GM11168 (cell line): ENCODE measurements at regions not wholly inside any gene's neighbourhood (a gene's known extent, or its start where the extent isn't known, plus 50 kb on each side); places are given as distances from the start of the nearest gene placed in this dataset.

Experiments used
- in situ Hi-C: fragments of 300-500 bp; cut with MboI; formaldehyde crosslinking; loops from one replicate; pipeline ENCODE4 v1.12.0; 2022; ENCODE audit warnings: low sequenced_read_pairs; ENCODE audit not compliant: unreplicated experiment

DNA sequence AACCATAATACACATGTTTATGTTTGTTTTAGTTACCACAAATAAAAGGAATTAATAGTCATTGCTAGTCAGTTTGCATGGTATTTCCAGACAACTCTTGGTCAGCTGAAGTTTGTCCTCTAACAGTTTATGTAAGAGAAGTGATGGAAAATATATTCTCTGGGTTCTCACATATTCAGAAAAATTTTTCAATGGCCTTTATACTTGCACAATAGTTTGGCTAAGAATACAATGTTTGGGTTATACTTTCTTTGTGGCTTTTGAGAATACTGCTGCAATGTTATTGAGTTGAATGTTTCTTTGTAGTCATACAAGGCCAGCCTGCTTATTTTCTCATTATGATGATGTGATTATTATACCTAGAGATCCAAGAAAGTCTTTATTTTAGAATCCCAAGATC is 133.9 kb downstream of the RAP2B start:
- in situ Hi-C loops, result loop anchor here (25.0 kb wide), 1 partner anchor 466 kb away; no protein-coding TSS in a partner anchor

DNA sequence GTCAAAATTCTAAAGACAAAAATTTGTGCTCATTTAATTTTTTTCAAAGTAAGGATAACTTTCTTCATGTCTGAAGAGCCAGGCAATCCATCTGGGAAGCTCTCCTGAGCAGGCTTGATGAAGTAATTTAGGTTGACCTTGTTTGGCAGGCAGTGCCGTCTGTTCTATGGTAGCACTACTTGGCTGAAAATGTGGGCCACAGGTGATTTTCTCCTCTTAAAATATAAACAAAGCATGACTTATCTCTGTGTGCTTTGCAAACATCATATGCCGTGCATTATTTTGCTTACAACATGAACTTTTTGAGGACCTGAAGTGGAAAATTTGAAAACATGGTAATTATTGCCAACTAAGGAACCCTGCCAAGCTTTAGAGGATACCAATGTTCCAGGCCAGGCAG is 143.2 kb downstream of the RAP2B start:
- in situ Hi-C loops, result no loop called here

DNA sequence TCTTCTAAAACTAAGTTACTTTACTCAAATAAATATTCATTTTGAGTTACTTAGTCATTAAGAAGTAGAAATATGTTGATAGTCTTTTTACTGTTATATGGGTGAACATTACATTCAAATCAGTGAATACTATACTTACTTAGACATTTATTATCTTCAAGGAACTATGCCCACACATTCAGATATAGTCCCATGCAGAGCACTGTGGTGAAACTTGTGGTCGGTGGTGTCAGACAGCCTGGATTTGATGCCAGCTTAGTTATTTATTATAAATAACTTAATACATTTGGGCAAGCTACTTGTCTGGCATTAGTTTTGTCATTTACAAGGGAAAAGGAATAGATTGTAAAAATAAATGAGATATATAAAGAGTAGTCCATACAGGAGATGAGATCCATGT is 149.5 kb downstream of the RAP2B start:
- in situ Hi-C loops, result no loop called here

DNA sequence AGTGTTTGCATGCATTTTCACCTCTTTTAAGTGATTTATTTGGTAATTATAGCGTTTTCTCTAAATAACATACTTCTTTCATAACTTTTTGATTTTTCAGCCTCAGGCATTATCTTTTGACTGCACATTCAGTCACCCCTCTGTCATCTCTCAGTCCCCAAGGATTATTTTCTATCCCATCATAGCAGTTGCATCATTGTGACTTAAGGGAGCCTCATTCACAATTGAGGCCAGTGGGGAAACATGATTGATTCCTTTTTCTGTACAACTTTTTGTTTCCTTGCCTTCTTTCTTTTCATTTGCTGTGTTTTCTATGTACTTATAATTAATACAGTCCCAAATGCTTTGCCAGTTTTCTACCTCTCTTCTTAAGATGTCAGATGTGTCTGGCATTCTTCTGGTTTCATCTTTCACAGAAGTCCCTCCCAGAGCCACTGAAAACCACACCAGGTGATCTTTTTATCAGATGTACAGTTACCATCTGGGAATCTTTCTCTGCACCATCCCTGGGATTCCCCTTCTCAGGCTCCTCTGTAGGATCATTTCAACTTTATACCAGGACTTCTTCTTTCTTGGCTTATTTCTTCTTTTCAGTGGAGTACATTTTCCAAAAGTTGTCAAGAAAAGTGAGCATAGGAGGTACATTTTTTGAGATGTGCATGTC is 151.4 kb downstream of the RAP2B start:
- in situ Hi-C loops, result no loop called here

DNA sequence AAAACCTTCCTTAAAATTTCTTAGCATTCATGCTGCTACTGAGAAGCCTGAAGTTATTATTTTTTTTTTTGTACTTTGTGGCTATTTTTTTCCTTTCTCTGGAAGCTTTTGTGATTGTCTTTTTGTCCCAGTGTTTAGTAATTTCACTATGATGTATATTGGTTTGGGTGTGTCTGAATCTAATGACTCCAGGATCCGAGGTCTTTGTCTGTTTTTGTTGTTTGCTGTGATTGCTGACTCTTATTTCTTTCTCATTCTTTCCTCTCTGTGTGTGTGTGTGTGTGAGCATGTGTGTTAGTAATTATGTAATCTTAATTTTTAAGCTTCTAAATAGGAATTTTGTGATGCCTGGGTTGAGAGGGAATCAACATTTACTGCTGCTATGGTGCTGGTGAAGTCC is 152.0 kb downstream of the RAP2B start:
- in situ Hi-C loops, result no loop called here

DNA sequence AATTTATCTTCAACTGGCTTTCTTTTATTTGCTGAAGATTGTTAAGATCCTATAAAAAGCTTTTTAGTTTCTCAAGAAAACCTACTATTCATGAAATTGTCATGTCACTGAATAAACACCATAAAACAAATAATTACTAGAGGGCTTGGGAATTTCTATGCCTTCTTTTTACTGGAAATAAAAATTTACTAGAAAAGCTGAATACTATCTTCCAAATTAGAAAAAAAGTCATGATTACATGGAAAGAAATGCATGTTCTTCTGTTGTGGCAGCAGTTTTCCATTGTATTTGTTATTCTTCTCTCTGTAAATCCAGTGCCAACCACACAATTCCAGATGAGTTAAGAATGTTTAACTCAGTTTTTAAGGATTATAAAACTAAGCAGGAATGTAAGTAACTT is 153.8 kb downstream of the RAP2B start:
- in situ Hi-C loops, result no loop called here

DNA sequence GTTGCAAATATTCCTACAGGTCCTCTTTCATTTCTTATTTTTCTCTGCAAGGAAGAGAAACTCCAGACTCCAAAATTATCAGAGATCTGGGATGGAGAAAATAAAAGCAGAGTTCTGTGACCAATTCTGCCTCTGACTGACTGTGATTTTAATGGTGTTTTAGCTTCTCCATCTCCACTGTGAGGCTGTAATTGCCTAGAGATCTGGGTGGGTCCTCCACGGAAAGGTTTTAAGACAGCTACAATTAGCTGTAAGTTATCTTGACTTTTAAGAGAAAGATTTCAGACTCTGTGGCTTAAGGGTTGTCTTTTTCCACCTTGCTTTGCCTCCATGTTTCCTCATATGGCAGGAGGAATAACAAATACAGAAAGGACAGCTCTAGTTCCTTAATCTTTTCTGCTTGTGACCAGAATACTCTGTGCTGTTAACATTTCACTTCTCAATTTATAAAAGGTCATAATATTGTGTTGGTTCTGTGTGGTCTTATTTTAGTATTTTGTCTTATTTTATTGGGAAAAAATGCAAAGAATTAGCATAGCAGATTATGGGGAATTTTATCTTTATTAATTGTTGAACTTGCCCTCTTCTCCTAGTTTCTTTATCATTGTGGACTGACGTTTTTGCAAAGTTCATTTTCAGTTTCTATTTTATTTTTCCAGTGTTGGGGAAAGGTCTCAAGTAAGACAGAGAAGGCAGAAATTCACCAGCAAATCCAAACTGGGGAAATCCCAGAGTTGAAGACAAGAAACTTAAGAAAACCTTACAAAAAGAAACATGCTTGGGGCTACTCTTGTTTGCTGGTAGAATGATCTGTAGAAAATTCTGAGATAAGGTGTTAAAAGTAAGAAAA is 157.9 kb downstream of the RAP2B start:
- in situ Hi-C loops, result no loop called here

DNA sequence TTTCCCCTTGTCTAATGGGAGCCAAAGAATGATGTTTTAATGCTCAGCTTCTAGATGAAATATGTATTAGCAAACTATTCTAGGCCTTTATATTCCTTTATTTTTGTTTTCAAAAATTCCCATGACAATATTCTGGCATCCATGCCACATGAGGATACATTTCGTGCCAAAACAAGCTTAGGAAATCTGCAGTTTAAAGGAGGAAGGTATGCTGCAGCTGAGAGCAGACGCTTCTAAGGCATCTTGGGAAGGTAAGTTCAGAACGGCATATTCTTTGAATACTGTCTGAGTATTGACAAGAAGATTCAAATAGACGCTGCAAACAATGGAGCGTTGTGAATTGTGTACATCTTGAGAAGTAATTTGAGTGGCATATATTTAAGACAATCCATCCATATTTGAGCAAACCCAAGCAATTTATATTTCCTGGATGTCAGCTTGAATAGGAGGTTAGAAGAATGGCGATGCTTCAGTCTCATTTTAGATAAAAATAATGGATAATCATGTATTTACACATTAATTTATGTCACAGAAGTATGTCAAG is 158.6 kb downstream of the RAP2B start:
- in situ Hi-C loops, result no loop called here

DNA sequence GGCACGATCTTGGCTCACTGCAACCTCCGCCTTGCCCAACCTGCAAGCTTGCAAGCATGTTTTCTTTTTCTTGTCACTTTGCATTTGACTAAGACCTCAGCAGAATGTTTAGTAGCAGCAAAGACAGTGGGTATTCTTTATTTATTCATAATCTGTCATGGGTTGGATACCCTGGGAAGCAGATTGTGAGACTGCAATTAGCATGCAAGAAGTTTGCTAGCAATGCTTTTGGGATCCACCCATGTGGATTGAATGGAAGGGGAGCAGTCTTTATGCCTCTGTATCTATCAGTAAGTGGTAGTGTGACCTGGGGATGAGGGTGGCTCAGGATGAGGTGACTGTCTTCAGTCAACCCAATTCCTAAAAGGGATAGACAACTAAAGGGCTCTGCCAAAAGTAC is 166.7 kb downstream of the RAP2B start:
- in situ Hi-C loops, result no loop called here

DNA sequence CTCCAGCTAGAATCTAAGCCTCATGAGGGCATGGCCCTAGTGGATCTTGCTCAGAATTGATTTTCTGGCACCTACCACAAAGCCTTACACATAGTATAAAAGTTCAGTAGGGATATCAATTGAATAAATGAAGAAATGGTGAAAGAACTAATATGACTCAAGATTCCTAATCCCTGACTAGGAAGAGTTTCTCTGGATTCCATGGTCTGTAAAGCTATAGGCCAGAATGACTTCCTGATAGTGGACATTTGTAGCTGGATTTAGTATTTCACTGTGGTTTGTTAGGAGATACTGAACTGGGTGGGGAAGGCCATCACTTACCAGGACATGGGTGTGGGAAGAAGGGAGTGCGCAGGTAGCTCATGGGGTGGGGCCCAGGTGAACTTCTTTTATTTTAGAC is 168.9 kb downstream of the RAP2B start:
- in situ Hi-C loops, result no loop called here

DNA sequence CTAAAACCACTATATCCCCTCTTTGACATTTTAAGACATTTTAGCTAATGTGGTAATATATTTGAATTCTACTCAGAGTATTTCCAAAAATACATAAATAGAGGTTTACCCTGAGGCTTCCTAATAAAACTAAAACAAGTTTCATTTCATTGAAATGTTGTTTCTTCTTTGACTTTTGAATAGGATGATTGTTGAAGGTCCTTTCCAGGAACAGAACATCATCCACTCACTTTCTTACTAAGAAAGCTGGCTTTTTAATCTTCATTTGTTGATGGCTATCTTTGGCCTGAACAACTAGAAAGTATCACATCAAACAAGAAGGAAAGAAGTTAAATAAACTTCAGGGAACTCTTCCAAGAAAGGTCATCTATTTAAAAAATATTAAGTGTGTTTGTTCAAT is 169.7 kb downstream of the RAP2B start:
- in situ Hi-C loops, result no loop called here

DNA sequence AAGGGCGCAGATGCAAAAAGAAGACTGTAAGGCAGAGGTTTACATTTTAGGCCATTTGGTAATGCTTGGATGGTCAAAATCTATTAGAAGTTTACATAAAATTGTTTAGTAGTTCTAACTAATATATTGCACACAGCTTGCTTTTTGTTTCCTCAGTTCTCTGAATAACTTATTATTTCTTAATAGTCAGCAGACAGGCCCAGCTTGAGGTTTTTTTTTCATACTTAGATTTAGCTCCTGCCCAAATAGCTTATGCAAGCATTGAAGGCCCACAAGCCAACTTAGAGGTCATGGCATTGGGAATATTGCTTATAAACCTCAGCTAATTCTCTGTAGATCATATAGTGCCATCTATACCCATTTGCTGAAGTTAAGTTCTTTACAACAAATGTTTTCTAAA is 172.5 kb downstream of the RAP2B start:
- in situ Hi-C loops, result no loop called here

DNA sequence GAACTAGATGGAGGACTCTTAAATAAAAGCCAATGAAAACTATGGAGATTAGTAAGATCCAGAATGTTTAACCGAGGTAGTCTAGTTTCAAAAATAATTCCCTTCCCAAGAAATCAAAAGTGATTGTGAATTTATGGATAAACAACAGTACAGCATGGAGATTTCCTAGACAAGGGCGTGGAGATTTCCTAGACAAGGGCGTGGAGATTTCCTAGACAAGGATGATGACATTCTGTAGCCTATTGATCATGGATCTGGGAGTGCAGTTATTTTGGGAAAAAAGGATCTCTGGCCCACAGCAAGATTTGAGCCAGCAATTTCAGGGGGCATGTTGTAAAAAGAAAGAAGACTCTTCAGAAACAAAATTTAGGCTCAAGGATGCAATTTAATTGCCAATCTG is 175.3 kb downstream of the RAP2B start:
- in situ Hi-C loops, result no loop called here

DNA sequence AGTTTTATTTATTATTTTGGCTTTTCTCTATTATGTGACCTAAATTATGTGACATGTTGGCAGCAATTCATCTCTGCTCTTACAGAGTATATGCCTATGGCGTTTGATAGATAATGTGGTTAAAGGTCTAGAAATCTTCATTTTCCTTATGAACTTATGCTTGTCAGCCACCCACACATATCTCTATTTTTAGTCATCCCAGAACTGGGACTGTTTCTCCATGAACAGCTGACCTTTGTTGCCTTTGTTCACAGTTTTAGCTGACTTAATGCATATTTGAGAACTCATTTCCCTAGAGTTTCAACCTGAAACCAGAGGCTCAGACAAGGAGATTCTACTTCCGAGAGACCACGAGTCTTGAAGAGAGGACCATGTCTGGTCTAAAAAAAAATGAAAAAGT is 176.5 kb downstream of the RAP2B start:
- in situ Hi-C loops, result no loop called here

DNA sequence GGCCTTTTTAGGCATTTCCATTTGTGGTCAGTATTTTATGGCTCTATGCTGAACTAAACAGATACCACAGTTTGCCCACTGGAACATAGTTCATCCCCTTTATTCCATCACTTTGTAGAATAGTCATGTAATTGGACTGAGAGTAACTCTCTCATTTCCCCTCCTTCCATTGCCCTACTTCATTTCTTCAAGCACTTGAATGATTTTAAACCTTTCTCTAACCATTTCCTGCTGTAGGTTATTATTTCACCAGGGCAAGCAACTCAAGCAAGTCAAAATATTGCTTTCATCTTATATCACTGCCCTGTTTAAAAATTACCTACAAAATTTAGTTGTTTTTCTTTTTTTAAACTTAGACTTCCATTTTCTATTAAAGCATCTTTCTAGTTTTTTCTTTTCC is 177.0 kb downstream of the RAP2B start:
- in situ Hi-C loops, result no loop called here

DNA sequence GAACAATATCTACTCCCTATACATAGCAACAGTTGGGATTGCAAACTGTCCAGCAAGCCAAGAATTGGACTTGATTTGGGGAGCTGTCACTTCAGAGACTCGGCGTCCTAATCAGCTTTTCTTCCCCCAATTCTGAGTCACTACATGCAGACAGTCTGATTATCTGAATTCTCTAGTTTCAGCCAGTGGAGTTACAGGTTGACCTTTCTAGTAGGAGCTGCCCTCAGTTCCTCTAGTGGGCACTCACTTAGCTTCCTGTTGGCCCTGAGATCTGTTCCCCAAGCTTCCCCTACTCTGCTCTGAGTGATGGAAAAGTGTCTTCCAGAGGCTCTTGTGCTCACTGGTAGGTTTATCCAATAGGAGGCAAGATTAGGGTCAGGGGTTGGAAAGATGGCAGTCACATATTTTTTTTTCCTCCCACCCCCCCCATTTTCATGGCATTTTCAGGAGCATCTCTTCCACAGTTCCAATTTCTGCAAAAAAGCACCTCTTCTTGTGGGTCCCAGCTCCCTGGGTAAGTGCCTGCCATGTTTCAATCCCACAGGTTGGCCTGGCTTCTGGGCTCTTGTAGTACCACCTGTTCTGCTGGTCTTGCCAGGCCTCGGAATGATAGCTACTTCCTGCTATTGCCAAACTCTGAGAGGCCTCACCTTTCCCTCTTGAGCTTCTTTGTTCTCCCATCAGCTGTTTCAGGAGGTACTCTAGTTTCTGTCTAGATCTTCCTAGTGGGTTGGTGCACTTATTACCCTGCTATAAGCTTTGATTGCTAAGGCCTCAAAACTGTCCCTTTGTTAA is 182.2 kb downstream of the RAP2B start:
- in situ Hi-C loops, result no loop called here

DNA sequence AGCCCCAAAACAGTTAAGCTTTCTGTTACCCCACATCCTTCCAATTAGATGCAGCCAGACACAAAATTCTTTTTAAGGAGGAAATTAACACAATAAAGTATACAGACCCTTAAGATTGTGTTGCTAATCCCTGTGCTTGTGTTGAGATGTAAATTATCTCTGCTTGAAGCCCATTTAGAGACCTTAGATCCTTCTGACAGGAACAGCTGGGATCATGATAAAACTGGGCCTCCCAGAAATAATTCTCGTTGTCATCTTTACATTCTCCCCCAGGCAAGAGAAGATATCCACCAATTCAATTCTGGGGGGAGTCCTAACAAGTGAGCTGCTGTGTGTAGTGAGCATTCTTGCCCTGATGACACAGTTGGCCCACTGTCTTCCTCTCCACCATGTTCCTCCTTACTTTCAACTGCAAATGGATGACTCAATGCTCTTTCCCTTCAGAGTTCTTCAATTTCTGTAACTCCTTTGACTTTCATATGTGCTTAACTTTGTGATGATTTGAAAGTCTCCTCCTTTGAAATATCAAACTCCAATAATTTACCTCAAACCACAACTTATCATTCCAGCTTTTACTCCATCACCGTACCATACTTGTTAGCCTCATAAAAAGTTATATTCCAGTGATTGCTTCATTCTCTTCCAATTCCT is 186.6 kb downstream of the RAP2B start:
- in situ Hi-C loops, result no loop called here

DNA sequence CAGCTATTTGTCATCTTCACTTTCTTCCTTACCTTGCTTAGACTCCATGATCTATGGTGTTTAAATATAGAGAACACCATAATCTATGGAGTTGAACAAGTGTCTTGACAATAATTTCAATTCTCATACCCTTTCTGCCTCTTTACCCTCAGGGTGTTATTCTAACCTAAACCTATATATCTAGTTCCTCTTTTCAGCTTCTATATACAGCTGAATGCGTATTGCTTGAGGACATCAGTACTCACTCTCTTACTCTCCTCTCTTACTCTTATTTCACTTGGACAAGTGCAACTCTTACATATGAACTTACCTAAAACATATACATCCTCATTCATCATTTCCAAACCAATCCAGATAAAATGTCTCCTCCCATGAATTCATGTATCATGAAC is 187.1 kb downstream of the RAP2B start:
- in situ Hi-C loops, result no loop called here

DNA sequence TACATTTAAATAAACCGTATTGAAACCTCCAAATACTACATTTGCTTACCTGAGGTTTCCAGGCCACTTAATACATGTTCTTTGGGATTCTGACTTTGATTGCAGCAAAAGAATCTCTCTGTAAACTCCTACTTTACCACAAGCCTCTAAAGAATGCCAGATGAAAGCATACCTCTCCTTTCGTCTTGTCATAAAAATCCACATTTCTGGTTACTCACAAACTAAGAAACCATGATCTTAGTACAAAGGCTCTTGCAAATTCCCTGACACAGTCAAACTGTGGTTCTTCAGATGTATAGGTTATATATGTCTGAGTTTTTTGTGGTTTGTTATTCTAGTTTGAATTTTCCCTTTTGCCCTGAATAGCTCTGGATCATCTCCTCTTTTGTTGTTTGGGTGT is 188.4 kb downstream of the RAP2B start:
- in situ Hi-C loops, result no loop called here

DNA sequence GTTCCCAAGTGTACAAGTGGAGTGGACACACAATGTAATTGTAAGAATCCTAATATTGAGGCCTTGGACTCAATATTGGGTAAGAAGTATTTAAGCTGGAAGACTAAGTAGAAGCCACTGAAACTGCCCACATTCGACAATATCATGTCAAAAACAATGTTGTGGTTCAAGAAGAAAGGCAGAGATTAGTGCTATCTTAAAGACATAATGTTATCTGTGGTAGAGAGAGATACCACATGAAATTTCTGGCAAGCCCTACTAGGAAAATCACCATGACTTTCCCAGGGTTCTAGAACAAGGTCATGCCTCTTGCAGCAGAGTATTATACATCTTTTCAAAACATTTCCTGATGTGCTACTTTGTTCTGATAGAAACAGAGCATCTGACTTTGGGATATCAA is 192.6 kb downstream of the RAP2B start:
- in situ Hi-C loops, result no loop called here
